Stimulated activated CD8-positive, alpha-beta memory T cell treated with anti-CD3 and anti-CD28 coated beads, Interleukin-2, amount 100 ng/mL, for 48 hours (primary cell): ENCODE measurements at regions not wholly inside any gene's neighbourhood (a gene's known extent, or its start where the extent isn't known, plus 50 kb on each side); places are given as distances from the start of the nearest gene placed in this dataset.

Experiments
- DNase-seq, 2 donors: peaks; one replicate each; pipeline ENCODE4 v3.0.0-alpha.2; 2020; ENCODE audit warnings: low read depth in 2 of 2

- DNase-seq: no peak
Measured at GRCh38 chr9:108188976-108189375, 666.8 kb downstream of the ACTL7B start.

- no peak for DNase-seq
Measured at GRCh38 chr9:108188482-108188881, 667.3 kb downstream of the ACTL7B start.

GRCh38 chr9:108186642-108187395, 669.0 kb downstream of the ACTL7B start:
- no peak for DNase-seq

- no peak for DNase-seq
Measured at GRCh38 chr9:108185613-108186012, 670.2 kb downstream of the ACTL7B start.

GRCh38 chr9:108184941-108185340, 670.8 kb downstream of the ACTL7B start:
- no peak for DNase-seq

GRCh38 chr9:108184009-108184408, 671.8 kb downstream of the ACTL7B start:
- DNase-seq: no peak

- DNase-seq: no peak
Measured at GRCh38 chr9:108182950-108183381, 672.8 kb downstream of the ACTL7B start.

- no peak for DNase-seq
Measured at GRCh38 chr9:108182270-108182669, 673.5 kb downstream of the ACTL7B start.

- DNase-seq: no peak
Measured at GRCh38 chr9:108181441-108181840, 674.3 kb downstream of the ACTL7B start.

- no peak for DNase-seq
Measured at GRCh38 chr9:108180541-108180940, 675.2 kb downstream of the ACTL7B start.

GRCh38 chr9:108178318-108178717, 677.5 kb downstream of the ACTL7B start:
- DNase-seq: no peak

- DNase-seq: no peak
Measured at GRCh38 chr9:108168236-108168850, 678.8 kb upstream of the KLF4 start.

GRCh38 chr9:108167136-108167900, 677.7 kb upstream of the KLF4 start:
- no peak for DNase-seq

GRCh38 chr9:108166519-108166918, 677.0 kb upstream of the KLF4 start:
- DNase-seq: no peak

- DNase-seq: no peak
Measured at GRCh38 chr9:108163321-108164005, 673.9 kb upstream of the KLF4 start.

- no peak for DNase-seq
Measured at GRCh38 chr9:108162664-108163063, 673.1 kb upstream of the KLF4 start.

GRCh38 chr9:108161503-108161902, 671.9 kb upstream of the KLF4 start:
- DNase-seq: no peak

GRCh38 chr9:108160706-108161355, 671.3 kb upstream of the KLF4 start:
- no peak for DNase-seq

- DNase-seq: no peak
Measured at GRCh38 chr9:108160039-108160438, 670.5 kb upstream of the KLF4 start.

GRCh38 chr9:108158236-108158995, 668.8 kb upstream of the KLF4 start:
- DNase-seq: no peak
